ENCODE measurements at regions not wholly inside any gene's neighbourhood (a gene's known extent, or its start where the extent isn't known, plus 50 kb on each side); places are given as distances from the start of the nearest gene placed in this dataset.

DNA sequence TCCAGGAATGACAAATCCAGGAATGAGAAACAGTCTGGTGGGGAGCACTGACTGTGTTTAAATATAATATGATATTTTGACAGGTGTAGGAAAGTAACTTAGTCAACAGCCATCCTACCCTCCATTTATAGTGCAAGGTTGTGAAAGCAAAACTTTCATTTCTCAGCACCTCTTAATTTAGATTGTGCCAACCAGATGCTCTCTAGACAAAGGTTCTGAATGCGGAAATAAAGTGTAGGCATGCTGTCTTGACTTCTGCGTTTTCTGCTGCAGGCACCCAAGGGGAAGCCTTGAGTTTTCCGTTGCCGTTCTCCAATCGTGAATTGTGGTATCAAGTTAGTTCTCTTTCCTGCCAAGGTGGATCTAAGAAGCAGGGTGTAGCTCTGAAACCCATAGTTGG lies 261.9 kb upstream of the SUCLG2 start:
- Histone ChIP-seq H3K4me2 (ENCODE audit: low read length) (no peak overlapping the region), H3K4me3 (ENCODE audit: low read length) (no peak overlapping the region), H3K9me3 (ENCODE audit: control insufficient read depth, insufficient read depth, low read length) (peaks cover 1% of the 10 kb centered on the region; the same call in 1 of the 2 replicates), H3K9me2 (replicated peaks; ENCODE audit: control insufficient read depth, low read length) (no peaks in the 10 kb centered on the region), H3K27me3 (ENCODE audit: control insufficient read depth, low read length) (no peaks in the 10 kb centered on the region), H4K20me1 (ENCODE audit: control insufficient read depth, insufficient read depth, low read depth, low read length) (no peaks in the 10 kb centered on the region), H3F3A (ENCODE audit: control insufficient read depth, insufficient read depth) (no peaks in the 10 kb centered on the region), H3K36me3 (ENCODE audit: control insufficient read depth, low read length) (no peaks in the 10 kb centered on the region), H3K27ac (ENCODE audit: low read depth, low read length) (no peak overlapping the region), H3K79me2 (ENCODE audit: control insufficient read depth, low read length) (no peaks in the 10 kb centered on the region), H3K4me1 (ENCODE audit: control insufficient read depth, low read length) (no peaks in the 10 kb centered on the region)
- no peak for TF ChIP-seq EZH2phosphoT487 (IDR thresholded peaks at IDR 0.05; ENCODE audit: borderline replicate concordance, low read length)
- TF ChIP-seq, protein P1, sequence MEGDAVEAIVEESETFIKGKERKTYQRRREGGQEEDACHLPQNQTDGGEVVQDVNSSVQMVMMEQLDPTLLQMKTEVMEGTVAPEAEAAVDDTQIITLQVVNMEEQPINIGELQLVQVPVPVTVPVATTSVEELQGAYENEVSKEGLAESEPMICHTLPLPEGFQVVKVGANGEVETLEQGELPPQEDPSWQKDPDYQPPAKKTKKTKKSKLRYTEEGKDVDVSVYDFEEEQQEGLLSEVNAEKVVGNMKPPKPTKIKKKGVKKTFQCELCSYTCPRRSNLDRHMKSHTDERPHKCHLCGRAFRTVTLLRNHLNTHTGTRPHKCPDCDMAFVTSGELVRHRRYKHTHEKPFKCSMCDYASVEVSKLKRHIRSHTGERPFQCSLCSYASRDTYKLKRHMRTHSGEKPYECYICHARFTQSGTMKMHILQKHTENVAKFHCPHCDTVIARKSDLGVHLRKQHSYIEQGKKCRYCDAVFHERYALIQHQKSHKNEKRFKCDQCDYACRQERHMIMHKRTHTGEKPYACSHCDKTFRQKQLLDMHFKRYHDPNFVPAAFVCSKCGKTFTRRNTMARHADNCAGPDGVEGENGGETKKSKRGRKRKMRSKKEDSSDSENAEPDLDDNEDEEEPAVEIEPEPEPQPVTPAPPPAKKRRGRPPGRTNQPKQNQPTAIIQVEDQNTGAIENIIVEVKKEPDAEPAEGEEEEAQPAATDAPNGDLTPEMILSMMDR (IDR thresholded peaks at IDR 0.05; ENCODE audit: low read depth, low read length, poor library complexity, severe bottlenecking) = no peak

DNA sequence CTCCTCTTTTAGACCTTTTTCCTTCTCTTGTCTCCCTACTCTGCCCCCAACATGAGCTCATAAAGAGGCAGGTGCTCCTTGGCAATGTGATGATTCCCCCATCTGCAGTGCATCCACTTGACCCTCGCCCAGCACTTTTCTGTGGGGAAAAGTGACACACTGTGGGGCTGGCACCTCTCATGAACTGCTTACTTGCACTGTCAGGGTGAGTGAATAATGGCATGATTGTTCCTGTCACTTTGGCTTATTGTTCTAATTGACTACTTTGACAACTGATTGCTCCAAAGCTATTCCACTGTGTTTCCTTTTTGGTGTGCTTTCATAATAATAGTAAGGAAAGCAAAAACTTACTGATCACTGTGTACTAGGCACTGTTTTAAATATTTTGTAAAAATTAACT lies 253.3 kb upstream of the SUCLG2 start:
- Histone ChIP-seq H3F3A (ENCODE audit: control insufficient read depth, insufficient read depth) (no peaks in the 10 kb centered on the region), H3K27me3 (ENCODE audit: control insufficient read depth, low read length) (no peaks in the 10 kb centered on the region), H3K79me2 (ENCODE audit: control insufficient read depth, low read length) (no peaks in the 10 kb centered on the region), H3K9me3 (ENCODE audit: control insufficient read depth, insufficient read depth, low read length) (peaks cover 14% of the 10 kb centered on the region; the same call in 1 of the 2 replicates), H3K4me3 (ENCODE audit: low read length) (no peak overlapping the region), H3K4me2 (ENCODE audit: low read length) (no peak overlapping the region), H3K9me2 (replicated peaks; ENCODE audit: control insufficient read depth, low read length) (no peaks in the 10 kb centered on the region), H3K36me3 (ENCODE audit: control insufficient read depth, low read length) (peaks cover under 1% of the 10 kb centered on the region; the same call in 1 of the 2 replicates), H4K20me1 (ENCODE audit: control insufficient read depth, insufficient read depth, low read depth, low read length) (no peaks in the 10 kb centered on the region), H3K27ac (ENCODE audit: low read depth, low read length) (no peak overlapping the region), H3K4me1 (ENCODE audit: control insufficient read depth, low read length) (peaks cover 10% of the 10 kb centered on the region)
- TF ChIP-seq EZH2phosphoT487 (IDR thresholded peaks at IDR 0.05; ENCODE audit: borderline replicate concordance, low read length) = no peak
- TF ChIP-seq, protein P1 (IDR thresholded peaks at IDR 0.05; ENCODE audit: low read depth, low read length, poor library complexity, severe bottlenecking) = no peak

DNA sequence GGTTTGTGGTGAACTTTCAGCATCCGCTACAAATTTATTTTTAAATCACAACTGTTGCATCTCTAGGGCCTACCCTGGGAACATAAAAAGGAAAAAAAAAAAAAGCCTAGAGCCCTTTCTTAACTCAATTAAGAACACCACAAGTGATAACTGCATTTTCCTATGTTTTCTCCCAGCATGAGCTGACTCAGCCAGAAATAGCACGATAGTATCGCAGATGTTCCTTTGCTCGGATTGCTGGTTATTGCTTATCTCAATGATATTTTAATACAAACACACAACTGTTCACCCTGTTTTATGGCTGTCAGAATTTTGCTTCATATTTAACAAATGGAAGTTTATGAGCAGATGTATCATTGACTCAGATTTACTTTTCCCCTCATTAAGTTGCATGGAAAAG lies 251.8 kb upstream of the SUCLG2 start:
- Histone ChIP-seq H3K9me2 (replicated peaks; ENCODE audit: control insufficient read depth, low read length) (no peaks in the 10 kb centered on the region), H3F3A (ENCODE audit: control insufficient read depth, insufficient read depth) (no peaks in the 10 kb centered on the region), H3K27me3 (ENCODE audit: control insufficient read depth, low read length) (no peaks in the 10 kb centered on the region), H3K4me1 (ENCODE audit: control insufficient read depth, low read length) (peaks cover 25% of the 10 kb centered on the region), H3K27ac (ENCODE audit: low read depth, low read length) (no peak overlapping the region), H4K20me1 (ENCODE audit: control insufficient read depth, insufficient read depth, low read depth, low read length) (no peaks in the 10 kb centered on the region), H3K4me3 (ENCODE audit: low read length) (no peak overlapping the region), H3K79me2 (ENCODE audit: control insufficient read depth, low read length) (no peaks in the 10 kb centered on the region), H3K36me3 (ENCODE audit: control insufficient read depth, low read length) (peaks cover 15% of the 10 kb centered on the region), H3K9me3 (ENCODE audit: control insufficient read depth, insufficient read depth, low read length) (peaks cover 17% of the 10 kb centered on the region), H3K4me2 (ENCODE audit: low read length) (no peak overlapping the region)
- TF ChIP-seq EZH2phosphoT487 (IDR thresholded peaks at IDR 0.05; ENCODE audit: borderline replicate concordance, low read length) = no peak
- TF ChIP-seq, protein P1 (IDR thresholded peaks at IDR 0.05; ENCODE audit: low read depth, low read length, poor library complexity, severe bottlenecking) = no peak
